DMS53 (cell line): ENCODE measurements at regions not wholly inside any gene's neighbourhood (a gene's known extent, or its start where the extent isn't known, plus 50 kb on each side); places are given as distances from the start of the nearest gene placed in this dataset.

Source experiments
- DNase-seq: peaks from one replicate; lab custom pipeline; 2025; lab: John Stamatoyannopoulos, UW

- DNase-seq: no peak
These were observed 97.4 kb upstream of the LHCGR start for GRCh38 chr2:48852938-48853337.

GRCh38 chr2:48851161-48851560 is 95.6 kb upstream of the LHCGR start:
- DNase-seq: no peak

DNA sequence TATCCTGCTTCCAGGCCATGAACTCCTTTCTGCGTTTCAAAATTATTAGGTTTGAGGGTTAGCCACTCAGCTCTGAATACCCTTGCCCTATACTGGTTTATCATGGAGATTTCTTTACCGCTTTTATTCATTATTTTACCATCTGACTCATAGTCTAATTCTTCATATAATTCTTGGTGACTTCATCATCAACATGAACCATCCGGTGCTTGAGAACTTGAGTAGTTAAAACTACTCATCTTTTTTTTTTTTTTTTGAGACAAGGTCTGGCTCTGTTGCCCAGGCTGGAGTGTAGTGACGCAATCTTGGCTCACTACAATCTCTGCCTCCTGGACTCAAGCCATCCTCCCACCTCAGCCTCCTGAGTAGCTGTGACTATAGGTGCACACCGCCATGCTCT is 94.2 kb upstream of the LHCGR start:
- DNase-seq: peak; percentile 27

- no peak for DNase-seq
These were observed 90.2 kb upstream of the LHCGR start for GRCh38 chr2:48845684-48846083.

DNA sequence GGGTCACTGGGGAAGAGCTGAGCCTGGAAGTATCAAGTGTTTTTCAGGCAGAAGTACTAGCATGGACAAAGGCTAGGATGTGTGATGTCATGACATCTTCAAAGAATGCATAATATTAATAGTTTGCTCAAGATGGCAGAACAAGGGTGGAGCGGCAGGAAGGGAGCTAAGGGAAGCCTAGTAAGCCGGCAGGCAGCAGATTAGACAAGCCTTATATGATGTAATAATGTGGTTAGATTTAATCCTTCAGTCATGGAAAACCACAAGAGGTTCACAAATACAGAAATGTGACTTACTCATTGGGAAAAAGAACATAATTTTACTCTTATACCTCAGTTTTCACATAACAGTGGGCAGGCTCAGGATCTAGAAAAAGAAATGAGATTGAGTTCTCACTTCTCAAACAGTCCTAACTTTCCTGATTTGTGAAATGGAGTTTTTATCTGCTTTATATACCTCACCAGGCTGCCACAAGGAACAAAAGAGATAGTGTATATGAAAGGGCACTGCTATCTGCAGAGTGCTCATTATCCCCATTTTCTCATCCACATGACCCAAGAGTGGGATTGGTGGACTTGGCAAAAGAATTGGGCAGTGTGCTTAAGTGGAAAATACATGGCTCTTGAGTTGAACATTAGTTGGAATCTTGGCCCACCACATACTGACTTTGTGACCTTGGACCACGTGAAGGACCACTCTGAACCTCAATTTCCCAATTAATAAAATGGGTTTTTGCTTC is 89.1 kb upstream of the LHCGR start:
- DNase-seq: peak; percentile 49

DNA sequence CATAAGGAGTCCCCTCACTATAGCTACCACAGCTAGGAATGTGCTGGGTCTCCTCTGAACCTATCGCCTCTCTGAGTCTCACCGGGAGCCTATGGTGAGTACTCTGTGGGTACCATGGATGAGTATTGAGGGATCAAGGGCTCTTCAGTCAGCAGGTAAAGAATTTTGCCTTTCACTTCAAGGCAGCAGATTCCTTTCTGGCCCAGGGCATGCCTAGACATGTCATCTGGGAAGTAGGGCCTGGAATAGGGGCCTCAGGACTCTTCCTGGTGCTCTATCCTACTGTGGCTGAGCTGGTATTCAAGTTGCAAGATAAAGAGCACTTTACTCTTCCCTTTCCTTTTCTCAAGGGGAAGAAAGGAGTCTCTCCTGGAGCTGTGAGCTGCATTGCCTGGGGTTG is 85.6 kb upstream of the LHCGR start:
- DNase-seq: no peak

DNA sequence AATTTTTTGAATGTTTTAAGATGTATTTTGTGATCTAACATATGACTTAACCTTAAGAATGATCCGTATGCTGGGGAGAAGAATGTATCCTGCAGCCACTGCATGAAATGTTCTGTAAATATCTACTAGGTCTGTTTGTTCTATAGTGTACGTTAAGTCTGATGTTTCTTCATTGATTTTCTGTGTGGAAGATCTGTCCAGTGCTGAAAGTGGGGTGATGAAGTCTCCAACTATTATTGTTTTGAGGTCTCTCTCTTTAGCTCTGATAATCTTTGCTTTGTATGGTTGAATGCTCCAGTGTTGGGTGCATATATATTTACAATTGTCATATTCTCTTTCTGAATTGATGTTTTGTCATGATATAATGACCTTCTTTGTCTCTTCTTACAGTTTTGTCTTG is 82.5 kb upstream of the LHCGR start:
- no peak for DNase-seq

DNA sequence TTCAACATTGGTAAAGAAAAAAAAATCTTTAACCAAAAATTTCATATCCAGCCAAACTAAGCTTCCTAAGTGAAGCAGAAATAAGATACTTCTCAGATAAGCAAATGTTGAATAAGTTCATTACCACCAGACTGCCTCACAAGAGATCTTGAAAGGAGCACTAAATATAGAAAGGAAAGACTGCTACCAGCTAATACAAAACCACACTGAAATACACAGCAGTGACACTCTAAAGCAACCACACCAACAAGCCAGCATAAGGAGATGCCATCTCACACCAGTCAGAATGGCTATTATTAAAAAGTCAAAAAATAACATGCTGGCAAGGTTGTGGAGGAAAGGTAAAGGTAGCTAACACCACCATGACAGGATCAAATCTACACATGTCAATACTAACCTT is 74.0 kb upstream of the LHCGR start:
- DNase-seq: no peak

DNA sequence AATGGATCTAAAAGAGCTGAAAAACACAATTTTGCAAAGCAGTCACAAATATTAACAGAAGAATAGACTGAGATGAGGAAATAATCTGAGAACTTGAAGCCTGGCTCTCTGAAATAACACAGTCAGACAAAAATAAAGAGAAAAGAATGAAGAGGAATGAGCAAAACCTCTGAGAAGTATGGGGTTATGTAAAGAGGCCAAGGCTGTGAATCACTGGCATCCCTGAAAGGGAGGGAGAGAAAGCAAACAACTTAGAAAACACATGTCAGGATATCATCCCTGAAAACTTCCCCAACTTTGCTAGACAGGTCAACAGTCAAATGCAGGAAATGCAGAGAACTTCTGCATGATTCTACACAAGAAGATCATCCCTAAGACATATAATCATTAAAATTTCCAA is 73.5 kb upstream of the LHCGR start:
- no peak for DNase-seq

DNA sequence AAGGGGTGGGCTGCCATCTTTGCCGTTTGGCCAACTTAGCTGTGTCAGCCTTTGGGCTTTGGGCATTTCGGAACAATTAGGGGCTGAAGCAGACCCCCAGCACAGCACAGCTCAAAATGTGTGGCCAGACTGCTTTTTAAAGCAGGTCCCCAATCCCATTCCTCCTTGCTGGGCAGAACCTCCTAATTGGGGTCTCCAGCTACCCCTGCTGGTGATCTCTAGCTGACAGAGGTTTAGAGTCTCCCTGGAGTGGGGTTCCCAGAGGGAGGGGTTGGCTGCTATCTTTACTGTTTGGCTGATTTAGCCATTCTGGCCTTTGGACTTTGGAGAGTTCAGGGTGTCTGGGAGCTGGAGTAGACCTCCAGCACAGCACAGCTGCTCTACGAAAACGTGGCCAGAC is 71.5 kb upstream of the LHCGR start:
- no peak for DNase-seq

- no peak for DNase-seq
These were observed 68.6 kb upstream of the LHCGR start for GRCh38 chr2:48824116-48824515.

- DNase-seq: no peak
These were observed 63.7 kb upstream of the LHCGR start for GRCh38 chr2:48819206-48819735.

GRCh38 chr2:48817355-48817754 is 61.8 kb upstream of the LHCGR start:
- DNase-seq: no peak

- no peak for DNase-seq
These were observed 56.9 kb upstream of the LHCGR start for GRCh38 chr2:48812416-48812815.

GRCh38 chr2:48808311-48808710 is 52.8 kb upstream of the LHCGR start:
- DNase-seq: no peak
